ENCODE measurements at regions not wholly inside any gene's neighbourhood (a gene's known extent, or its start where the extent isn't known, plus 50 kb on each side); places are given as distances from the start of the nearest gene placed in this dataset.

GRCh38 chr4:86450861-86451260, 91.0 kb upstream of the MAPK10 start:
- TF ChIP-seq CTCF (IDR thresholded peaks at IDR 0.05) (no peak), POLR2AphosphoS5 (IDR thresholded peaks at IDR 0.05; ENCODE audit: low read depth, low read length) (no peak), SIN3A (IDR thresholded peaks at IDR 0.05; ENCODE audit: borderline replicate concordance, low read depth, low read length) (no peak), MXI1 (IDR thresholded peaks at IDR 0.05; ENCODE audit: low read depth, low read length) (no peak), RCOR1 (IDR thresholded peaks at IDR 0.05; ENCODE audit: low read length) (no peak), FOXJ3 (CRISPR knock-in tag; IDR thresholded peaks at IDR 0.05) (no peak), RFX5 (IDR thresholded peaks at IDR 0.05; ENCODE audit: low read length) (no peak), NFIC (IDR thresholded peaks at IDR 0.05; ENCODE audit: borderline replicate concordance) (no peak), EP300 (IDR thresholded peaks at IDR 0.05; ENCODE audit: borderline replicate concordance in 1 of 2, low read depth in 1 of 2, low read length in 1 of 2) (no peak), TAF1 (IDR thresholded peaks at IDR 0.05; ENCODE audit: borderline replicate concordance, low read depth, low read length) (no peak), SMC3 (IDR thresholded peaks at IDR 0.05; ENCODE audit: low read depth, low read length) (no peak), REST (IDR thresholded peaks at IDR 0.05; ENCODE audit: low read depth, low read length) (no peak), EZH2phosphoT487 (IDR thresholded peaks at IDR 0.05; ENCODE audit: borderline replicate concordance, low read depth) (no peak)

Measured in SK-N-SH (cell line).